ENCODE measurements at regions not wholly inside any gene's neighbourhood (a gene's known extent, or its start where the extent isn't known, plus 50 kb on each side); places are given as distances from the start of the nearest gene placed in this dataset.

GRCh38 chr18:14975431-14975830 is 227.5 kb downstream of the ANKRD30B start:
- no peak for TF ChIP-seq CTCF (conservative IDR thresholded peaks at IDR 0.05; ENCODE audit: low read length)
- no peak for TF ChIP-seq EZH2phosphoT487 (IDR thresholded peaks at IDR 0.05; ENCODE audit: borderline replicate concordance)

Data from Loucy (cell line).